ENCODE measurements at regions not wholly inside any gene's neighbourhood (a gene's known extent, or its start where the extent isn't known, plus 50 kb on each side); places are given as distances from the start of the nearest gene placed in this dataset.
A peak's percentile ranks its signal among the peaks of the same experiment; 100 is the strongest.

GRCh38 chr17:83192161-83192788 lies 112.9 kb downstream of the METRNL start:
- DNase-seq, result peak; percentile 29

GRCh38 chr17:83192789-83193335 lies 113.5 kb downstream of the METRNL start:
- peak; percentile 8 for DNase-seq

GRCh38 chr17:83193336-83194185 lies 114.2 kb downstream of the METRNL start:
- peak; percentile 49 for DNase-seq

- no peak for DNase-seq
These were observed 114.8 kb downstream of the METRNL start for GRCh38 chr17:83194186-83194561.

GRCh38 chr17:83194761-83195329 lies 115.4 kb downstream of the METRNL start:
- DNase-seq, result no peak

GRCh38 chr17:83195330-83196023 lies 116.1 kb downstream of the METRNL start:
- DNase-seq, result peak; percentile 83

- peak; percentile 79 for DNase-seq
These were observed 116.6 kb downstream of the METRNL start for GRCh38 chr17:83196024-83196365.

GRCh38 chr17:83196366-83196765 lies 117.0 kb downstream of the METRNL start:
- DNase-seq, result no peak

- peak; percentile 30 for DNase-seq
These were observed 117.8 kb downstream of the METRNL start for GRCh38 chr17:83196973-83197880.

GRCh38 chr17:83198366-83199341 lies 119.2 kb downstream of the METRNL start:
- no peak for DNase-seq

- DNase-seq, result peak; percentile 65
These were observed 120.2 kb downstream of the METRNL start for GRCh38 chr17:83199500-83200201.

- DNase-seq, result peak; percentile 69
These were observed 120.9 kb downstream of the METRNL start for GRCh38 chr17:83200231-83200699.

GRCh38 chr17:83200751-83201150 lies 121.3 kb downstream of the METRNL start:
- no peak for DNase-seq

- DNase-seq, result no peak
These were observed 122.0 kb downstream of the METRNL start for GRCh38 chr17:83201206-83202001.

GRCh38 chr17:83202002-83203000 lies 122.9 kb downstream of the METRNL start:
- DNase-seq, result no peak

GRCh38 chr17:83203073-83203471 lies 123.7 kb downstream of the METRNL start:
- no peak for DNase-seq

- DNase-seq, result no peak
These were observed 124.2 kb downstream of the METRNL start for GRCh38 chr17:83203472-83204221.

Measured in femur (tissue), 1 donor.